DMS79 treated with DMSO at 0.1 percent for 48 hours (cell line): ENCODE measurements at regions not wholly inside any gene's neighbourhood (a gene's known extent, or its start where the extent isn't known, plus 50 kb on each side); places are given as distances from the start of the nearest gene placed in this dataset.
"Not testable (repeated sequence)": the region's sequence is repeated elsewhere in the genome, so short reads cannot be mapped to it uniquely, and the experiment has no call there.

Experiments used
- DNase-seq: peaks from one replicate; lab custom pipeline; 2025; lab: John Stamatoyannopoulos, UW

DNA sequence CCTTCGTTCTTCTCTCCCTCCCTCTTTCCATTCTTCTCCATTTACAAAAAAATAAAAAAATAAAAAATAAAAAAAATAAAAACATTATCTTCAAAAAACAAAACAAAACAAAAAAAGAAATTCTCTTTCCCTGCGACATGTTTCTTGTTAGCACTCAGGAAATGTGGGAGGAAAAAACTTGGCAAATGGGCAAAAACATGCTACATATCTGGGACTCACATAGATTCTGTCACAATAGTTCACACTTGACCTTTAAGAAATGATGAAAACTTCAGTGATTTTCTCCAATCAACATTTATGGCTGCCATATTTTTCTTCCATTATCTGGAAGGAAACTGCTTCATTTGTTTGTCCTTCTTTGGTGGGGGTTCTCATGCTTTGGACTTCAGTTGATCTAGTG lies 109.3 kb downstream of the PRKAB2 start:
- DNase-seq = no peak

DNA sequence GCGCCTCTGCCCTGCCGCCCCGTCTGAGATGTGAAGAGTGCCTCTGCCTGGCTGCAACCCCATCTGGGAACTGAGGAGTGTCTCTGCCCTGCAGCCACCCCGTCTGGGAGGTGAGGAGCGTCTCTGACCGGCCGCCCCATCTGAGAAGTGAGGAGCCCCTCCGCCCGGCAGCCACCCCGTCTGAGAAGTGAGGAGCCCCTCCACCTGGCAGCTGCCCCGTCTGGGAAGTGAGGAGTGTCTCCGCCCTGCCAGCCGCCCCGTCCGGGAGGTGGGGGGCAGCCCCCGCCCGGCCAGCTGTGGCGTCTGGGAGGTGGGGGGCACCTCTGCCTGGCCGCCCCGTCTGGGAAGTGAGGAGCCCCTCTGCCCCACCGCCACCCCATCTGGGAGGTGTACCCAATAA lies 110.4 kb downstream of the PRKAB2 start:
- DNase-seq = not testable (repeated sequence)

DNA sequence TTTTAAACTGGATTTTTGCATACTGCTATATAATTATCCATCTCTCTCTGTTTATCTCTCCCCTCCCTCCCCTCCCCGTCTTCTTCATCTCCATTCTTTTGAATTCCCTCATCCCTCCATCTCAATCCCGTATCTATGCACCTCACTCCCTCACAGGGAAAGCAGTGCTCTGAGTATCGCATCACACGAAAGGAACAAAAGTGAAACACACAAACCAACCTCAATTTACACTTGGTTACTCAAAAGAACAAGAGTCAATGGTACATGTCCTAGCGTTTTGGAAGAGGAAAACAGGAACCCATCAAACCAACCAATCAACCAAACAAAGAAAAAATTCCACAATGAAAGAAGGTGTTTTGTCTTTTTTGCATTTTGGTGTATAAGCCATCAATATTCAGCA lies 115.1 kb downstream of the NBPF12 start:
- no peak for DNase-seq

DNA sequence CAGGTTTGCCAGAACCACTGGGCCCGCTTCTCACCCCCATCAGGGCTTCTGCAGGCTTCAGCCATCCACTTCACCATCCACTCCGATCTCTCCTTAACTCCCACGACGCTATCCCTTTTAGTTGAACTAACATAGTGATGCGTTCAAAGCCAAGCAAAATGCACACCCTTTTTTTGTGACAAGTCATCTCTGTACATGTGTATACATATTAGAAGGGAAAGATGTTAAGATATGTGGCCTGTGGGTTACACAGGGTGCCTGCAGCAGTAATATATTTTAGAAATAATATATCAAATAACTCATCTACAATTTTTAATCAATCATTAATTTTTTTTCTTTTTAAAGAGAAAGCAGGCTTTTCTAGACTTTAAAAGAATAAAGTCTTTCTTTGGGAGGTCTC lies 114.6 kb downstream of the NBPF12 start:
- no peak for DNase-seq

DNA sequence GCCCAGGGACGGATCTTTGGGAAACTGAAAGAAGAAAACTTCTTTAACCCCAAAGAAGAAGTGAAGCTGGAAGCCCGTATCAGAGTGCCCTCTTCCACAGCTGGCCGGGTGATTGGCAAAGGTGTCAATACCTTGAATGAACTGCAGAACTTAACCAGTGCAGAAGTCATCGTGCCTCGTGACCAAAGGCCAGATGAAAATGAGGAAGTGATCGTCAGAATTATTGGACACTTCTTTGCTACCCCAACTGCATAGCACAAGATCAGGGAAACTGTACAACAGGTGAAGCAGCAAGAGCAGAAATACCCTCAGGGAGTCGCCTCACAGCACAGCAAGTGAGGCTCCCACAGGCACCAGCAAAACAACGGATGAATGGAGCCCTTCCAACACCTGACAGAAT lies 114.0 kb downstream of the NBPF12 start:
- no peak for DNase-seq

DNA sequence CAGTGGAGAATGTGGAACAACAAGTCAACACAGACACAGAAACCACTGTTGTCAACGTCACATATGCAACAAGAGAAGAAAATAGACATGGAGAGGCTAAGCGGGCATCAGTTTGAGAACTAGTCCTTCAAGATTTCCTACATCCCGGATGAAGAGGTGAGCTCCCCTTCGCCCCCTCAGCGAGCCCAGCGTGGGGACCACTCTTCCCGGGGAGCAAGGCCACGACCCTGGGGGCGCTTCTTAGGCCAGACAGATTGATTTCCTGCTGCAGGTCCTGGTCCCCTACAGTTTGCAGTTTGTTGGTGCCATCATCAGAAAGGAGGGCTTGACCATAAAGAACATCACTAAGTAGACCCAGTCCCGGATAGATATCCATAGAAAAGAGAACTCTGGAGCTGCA lies 113.0 kb downstream of the NBPF12 start:
- DNase-seq = no peak

DNA sequence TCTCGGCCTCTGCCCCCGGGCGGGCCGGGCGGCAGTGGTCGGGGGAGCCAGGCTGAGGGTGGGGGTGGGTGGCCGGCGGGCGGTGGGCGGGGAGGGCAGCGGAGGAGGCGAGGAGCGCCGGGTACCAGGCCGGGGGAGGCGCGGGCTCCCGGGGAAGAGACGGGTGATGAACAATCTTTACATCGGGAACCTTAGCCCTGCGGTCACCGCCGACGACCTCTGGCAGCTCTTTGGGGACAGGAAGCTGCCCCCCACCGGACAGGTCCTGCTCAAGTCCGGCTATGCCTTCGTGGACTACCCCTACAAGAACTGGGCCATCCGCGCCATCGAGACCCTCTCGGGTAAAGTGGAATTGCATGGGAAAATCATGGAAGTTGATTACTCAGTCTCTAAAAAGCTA lies 112.5 kb downstream of the NBPF12 start:
- no peak for DNase-seq

DNA sequence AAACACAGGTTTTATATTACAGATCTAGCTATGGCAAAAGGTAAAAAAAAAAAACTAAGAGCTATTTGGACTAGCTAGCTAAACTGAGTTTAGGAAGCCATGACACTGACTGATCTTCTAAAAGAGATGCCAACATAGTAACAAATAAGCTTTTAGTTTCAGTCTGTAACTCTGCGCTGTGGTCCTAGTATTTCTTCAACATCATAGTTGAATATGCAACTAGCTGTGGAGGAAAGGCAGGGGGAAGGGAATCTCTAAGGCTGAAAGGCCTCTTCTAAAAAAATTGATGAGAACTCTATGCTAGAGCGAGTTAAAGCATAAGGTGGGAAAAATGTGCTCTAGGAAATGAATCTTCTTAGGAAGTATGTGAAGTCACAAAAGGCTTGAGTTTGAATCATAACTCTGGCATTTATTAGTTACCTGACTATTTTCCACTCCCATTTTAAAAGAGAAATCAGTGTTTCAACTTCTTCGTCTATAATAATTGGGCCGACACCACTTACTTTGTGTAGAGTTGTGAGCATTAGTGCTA lies 108.8 kb downstream of the NBPF12 start:
- not testable (repeated sequence) for DNase-seq

DNA sequence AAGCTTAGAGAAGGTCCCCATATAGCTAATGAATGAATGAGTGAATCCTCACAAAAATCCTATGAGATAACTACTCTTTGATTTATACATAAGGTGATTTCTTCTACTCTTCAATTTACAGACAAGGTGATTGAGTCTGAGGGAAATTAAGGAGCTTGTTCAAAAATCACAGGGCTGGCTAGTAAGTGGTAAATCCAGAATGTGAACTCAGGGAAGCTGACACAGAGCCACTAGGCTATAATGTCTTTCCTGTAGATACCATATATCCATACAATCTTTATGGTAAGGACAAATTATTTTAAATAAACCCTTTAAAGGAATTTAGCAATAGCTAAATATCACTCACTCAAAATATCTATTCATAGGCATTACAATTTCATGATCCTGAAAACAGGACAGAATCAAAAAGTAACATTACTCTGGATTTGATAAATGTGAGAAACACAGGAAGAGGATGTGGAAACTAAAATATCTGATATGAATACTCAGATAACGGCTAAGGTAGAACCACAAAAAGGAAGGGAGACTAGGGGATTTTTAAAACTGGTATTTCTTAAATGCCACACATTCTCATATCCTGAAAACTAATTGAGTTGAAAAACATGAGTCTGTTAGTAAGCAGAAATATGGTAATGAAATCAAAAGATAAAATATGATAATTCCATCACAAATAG lies 108.2 kb downstream of the NBPF12 start:
- DNase-seq = no peak
